ENCODE measurements at regions not wholly inside any gene's neighbourhood (a gene's known extent, or its start where the extent isn't known, plus 50 kb on each side); places are given as distances from the start of the nearest gene placed in this dataset.

DNA sequence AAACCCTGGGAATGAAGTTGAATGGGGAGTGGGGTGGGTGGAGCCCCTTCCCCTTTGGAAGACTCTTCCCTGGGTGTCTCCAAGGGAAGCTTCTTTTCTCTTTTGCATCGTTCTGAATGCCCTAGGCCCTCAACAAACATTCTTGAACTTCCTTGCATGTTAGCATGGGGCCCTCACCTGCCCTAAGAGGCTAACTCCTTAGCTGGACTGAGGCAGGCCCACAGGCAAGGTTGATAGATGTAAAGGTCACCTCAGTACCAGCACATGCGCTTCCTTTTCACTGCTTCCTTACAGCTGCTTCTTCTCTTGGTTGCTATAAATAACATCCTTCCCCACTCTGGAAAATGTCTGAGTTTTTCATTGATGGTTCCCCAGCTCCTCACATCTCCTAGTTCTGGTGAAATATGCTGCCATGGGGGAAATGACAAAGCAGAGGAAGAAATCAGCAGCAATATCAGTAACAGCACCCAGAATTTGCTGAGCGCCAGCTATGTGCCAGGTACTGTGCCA, 160.6 kb upstream of the FRMD6 start:
- H3K27me3 ChIP-seq (ENCODE audit: insufficient read depth) = no peaks in the 10 kb centered on the region
- no peaks in the 10 kb centered on the region for H3K36me3 ChIP-seq (ENCODE audit: insufficient read depth)
- Mint-ChIP-seq H3K9me3 (peaks cover 2% of the 10 kb centered on the region; the same call in 1 of the 3 replicates), H3K4me1 (peaks cover 6% of the 10 kb centered on the region; the same call in 1 of the 3 replicates), H3K4me3 (no peak overlapping the region), H3K27me3 (ENCODE audit: insufficient read depth, low read depth, poor library complexity) (no peaks in the 10 kb centered on the region), H3K36me3 (ENCODE audit: low read depth) (no peaks in the 10 kb centered on the region), H3K27ac (no peak overlapping the region)
- peaks cover 7% of the 10 kb centered on the region; the same call in 1 of the 2 replicates for H3K4me1 ChIP-seq (ENCODE audit: insufficient read depth)
- peaks cover 27% of the 10 kb centered on the region for H3K9me2 ChIP-seq (ENCODE audit: insufficient read depth)
- no peak overlapping the region for H3K27ac ChIP-seq (ENCODE audit: low read depth)
- H2AFZ ChIP-seq = no peak overlapping the region; the same call in 1 of the 2 replicates
- TF ChIP-seq EZH2phosphoT487 (IDR thresholded peaks at IDR 0.05; ENCODE audit: unreplicated experiment) = no peak
- TF ChIP-seq ZNF331 (CRISPR knock-in tag; IDR thresholded peaks at IDR 0.05; ENCODE audit: low read depth) = no peak
- TF ChIP-seq JUNB (IDR thresholded peaks at IDR 0.05; ENCODE audit: unreplicated experiment) = no peak
- no peak for TF ChIP-seq CREB1 (CRISPR knock-in tag; IDR thresholded peaks at IDR 0.05; ENCODE audit: low read depth)
- TF ChIP-seq, protein P1, sequence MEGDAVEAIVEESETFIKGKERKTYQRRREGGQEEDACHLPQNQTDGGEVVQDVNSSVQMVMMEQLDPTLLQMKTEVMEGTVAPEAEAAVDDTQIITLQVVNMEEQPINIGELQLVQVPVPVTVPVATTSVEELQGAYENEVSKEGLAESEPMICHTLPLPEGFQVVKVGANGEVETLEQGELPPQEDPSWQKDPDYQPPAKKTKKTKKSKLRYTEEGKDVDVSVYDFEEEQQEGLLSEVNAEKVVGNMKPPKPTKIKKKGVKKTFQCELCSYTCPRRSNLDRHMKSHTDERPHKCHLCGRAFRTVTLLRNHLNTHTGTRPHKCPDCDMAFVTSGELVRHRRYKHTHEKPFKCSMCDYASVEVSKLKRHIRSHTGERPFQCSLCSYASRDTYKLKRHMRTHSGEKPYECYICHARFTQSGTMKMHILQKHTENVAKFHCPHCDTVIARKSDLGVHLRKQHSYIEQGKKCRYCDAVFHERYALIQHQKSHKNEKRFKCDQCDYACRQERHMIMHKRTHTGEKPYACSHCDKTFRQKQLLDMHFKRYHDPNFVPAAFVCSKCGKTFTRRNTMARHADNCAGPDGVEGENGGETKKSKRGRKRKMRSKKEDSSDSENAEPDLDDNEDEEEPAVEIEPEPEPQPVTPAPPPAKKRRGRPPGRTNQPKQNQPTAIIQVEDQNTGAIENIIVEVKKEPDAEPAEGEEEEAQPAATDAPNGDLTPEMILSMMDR (conservative IDR thresholded peaks at IDR 0.05; ENCODE audit: low read depth in 2 of 2) = no peak
- TF ChIP-seq ZNF114 (CRISPR knock-in tag; IDR thresholded peaks at IDR 0.05) = no peak
- TF ChIP-seq, protein P2, sequence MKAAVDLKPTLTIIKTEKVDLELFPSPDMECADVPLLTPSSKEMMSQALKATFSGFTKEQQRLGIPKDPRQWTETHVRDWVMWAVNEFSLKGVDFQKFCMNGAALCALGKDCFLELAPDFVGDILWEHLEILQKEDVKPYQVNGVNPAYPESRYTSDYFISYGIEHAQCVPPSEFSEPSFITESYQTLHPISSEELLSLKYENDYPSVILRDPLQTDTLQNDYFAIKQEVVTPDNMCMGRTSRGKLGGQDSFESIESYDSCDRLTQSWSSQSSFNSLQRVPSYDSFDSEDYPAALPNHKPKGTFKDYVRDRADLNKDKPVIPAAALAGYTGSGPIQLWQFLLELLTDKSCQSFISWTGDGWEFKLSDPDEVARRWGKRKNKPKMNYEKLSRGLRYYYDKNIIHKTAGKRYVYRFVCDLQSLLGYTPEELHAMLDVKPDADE (IDR thresholded peaks at IDR 0.05) = no peak
- TF ChIP-seq, protein P3, sequence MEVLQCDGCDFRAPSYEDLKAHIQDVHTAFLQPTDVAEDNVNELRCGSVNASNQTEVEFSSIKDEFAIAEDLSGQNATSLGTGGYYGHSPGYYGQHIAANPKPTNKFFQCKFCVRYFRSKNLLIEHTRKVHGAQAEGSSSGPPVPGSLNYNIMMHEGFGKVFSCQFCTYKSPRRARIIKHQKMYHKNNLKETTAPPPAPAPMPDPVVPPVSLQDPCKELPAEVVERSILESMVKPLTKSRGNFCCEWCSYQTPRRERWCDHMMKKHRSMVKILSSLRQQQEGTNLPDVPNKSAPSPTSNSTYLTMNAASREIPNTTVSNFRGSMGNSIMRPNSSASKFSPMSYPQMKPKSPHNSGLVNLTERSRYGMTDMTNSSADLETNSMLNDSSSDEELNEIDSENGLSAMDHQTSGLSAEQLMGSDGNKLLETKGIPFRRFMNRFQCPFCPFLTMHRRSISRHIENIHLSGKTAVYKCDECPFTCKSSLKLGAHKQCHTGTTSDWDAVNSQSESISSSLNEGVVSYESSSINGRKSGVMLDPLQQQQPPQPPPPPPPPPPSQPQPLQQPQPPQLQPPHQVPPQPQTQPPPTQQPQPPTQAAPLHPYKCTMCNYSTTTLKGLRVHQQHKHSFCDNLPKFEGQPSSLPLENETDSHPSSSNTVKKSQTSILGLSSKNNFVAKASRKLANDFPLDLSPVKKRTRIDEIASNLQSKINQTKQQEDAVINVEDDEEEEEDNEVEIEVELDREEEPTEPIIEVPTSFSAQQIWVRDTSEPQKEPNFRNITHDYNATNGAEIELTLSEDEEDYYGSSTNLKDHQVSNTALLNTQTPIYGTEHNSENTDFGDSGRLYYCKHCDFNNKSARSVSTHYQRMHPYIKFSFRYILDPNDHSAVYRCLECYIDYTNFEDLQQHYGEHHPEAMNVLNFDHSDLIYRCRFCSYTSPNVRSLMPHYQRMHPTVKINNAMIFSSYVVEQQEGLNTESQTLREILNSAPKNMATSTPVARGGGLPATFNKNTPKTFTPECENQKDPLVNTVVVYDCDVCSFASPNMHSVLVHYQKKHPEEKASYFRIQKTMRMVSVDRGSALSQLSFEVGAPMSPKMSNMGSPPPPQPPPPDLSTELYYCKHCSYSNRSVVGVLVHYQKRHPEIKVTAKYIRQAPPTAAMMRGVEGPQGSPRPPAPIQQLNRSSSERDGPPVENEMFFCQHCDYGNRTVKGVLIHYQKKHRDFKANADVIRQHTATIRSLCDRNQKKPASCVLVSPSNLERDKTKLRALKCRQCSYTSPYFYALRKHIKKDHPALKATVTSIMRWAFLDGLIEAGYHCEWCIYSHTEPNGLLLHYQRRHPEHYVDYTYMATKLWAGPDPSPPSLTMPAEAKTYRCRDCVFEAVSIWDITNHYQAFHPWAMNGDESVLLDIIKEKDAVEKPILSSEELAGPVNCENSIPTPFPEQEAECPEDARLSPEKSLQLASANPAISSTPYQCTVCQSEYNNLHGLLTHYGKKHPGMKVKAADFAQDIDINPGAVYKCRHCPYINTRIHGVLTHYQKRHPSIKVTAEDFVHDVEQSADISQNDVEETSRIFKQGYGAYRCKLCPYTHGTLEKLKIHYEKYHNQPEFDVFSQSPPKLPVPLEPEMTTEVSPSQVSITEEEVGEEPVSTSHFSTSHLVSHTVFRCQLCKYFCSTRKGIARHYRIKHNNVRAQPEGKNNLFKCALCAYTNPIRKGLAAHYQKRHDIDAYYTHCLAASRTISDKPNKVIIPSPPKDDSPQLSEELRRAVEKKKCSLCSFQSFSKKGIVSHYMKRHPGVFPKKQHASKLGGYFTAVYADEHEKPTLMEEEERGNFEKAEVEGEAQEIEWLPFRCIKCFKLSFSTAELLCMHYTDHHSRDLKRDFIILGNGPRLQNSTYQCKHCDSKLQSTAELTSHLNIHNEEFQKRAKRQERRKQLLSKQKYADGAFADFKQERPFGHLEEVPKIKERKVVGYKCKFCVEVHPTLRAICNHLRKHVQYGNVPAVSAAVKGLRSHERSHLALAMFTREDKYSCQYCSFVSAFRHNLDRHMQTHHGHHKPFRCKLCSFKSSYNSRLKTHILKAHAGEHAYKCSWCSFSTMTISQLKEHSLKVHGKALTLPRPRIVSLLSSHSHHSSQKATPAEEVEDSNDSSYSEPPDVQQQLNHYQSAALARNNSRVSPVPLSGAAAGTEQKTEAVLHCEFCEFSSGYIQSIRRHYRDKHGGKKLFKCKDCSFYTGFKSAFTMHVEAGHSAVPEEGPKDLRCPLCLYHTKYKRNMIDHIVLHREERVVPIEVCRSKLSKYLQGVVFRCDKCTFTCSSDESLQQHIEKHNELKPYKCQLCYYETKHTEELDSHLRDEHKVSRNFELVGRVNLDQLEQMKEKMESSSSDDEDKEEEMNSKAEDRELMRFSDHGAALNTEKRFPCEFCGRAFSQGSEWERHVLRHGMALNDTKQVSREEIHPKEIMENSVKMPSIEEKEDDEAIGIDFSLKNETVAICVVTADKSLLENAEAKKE (CRISPR knock-in tag; IDR thresholded peaks at IDR 0.05) = no peak
- H3K4me2 ChIP-seq = no peak overlapping the region
- no peak overlapping the region for H3K4me3 ChIP-seq
- no peaks in the 10 kb centered on the region for H4K20me1 ChIP-seq (replicated peaks; ENCODE audit: insufficient read depth)
- DNase-seq (ENCODE audit: low spot score) (no peak), ATAC-seq (no peak)
- H3K79me2 ChIP-seq (replicated peaks; ENCODE audit: insufficient read depth) = no peaks in the 10 kb centered on the region
- H3F3A ChIP-seq (replicated peaks; ENCODE audit: low read depth) = no peaks in the 10 kb centered on the region
